ENCODE measurements at regions not wholly inside any gene's neighbourhood (a gene's known extent, or its start where the extent isn't known, plus 50 kb on each side); places are given as distances from the start of the nearest gene placed in this dataset.
A peak's percentile ranks its signal among the peaks of the same experiment; 100 is the strongest.

DNA sequence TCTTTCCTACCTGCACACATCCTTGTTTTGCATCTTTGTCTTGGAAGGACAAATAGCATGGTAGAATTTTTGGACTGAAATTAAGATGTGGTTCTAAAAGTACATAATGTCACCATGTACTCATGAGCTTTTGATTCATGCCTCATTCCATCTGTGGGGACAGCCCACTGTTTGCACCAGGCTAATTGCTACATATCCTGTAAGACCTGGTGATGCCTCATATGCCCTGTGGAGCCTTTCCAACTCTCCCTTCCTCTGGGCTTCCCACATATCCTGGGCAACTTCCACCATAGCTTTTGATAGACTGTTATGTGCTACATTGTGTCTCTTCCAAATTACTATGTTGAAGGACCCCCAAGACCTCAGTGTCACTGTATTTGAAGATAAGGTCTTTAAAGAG, 213.6 kb upstream of the PREP start:
- Histone ChIP-seq H3K9me3 (no peaks in the 10 kb centered on the region), H3K36me3 (replicated peaks) (no peaks in the 10 kb centered on the region), H3K27me3 (ENCODE audit: low read depth) (no peaks in the 10 kb centered on the region), H3K4me1 (no peaks in the 10 kb centered on the region), H3K4me3 (no peak overlapping the region)
- in situ Hi-C loops (cut with MboI; ENCODE audit: low sequenced_read_pairs): no loop called here
- no peak for DNase-seq (ENCODE audit: low spot score in 2 of 2)

DNA sequence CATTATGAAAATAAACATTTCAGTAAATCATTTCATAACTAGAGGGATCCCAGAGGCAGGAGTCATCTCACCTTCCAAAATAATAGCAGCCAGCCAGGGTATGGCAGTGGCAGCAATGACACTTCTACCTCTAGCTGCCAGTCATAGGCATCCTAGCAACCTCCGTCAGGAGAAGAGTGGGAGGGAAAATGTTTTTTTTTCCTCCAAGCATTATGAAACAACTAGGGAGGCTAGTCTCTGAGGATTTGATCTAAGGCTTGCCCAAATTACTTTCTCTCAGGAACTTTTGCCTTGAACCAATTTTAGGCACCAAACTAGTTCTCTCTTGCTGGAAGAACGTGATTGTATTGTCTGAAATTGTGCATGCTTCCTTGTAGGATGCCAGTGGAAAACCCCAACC, 208.7 kb upstream of the PREP start:
- no peak for DNase-seq (ENCODE audit: low spot score in 2 of 2)
- Histone ChIP-seq H3K4me3 (no peak overlapping the region), H3K27me3 (ENCODE audit: low read depth) (no peaks in the 10 kb centered on the region), H3K4me1 (peaks cover 7% of the 10 kb centered on the region), H3K36me3 (replicated peaks) (no peaks in the 10 kb centered on the region), H3K9me3 (no peaks in the 10 kb centered on the region)
- in situ Hi-C loops (cut with MboI; ENCODE audit: low sequenced_read_pairs): no loop called here

DNA sequence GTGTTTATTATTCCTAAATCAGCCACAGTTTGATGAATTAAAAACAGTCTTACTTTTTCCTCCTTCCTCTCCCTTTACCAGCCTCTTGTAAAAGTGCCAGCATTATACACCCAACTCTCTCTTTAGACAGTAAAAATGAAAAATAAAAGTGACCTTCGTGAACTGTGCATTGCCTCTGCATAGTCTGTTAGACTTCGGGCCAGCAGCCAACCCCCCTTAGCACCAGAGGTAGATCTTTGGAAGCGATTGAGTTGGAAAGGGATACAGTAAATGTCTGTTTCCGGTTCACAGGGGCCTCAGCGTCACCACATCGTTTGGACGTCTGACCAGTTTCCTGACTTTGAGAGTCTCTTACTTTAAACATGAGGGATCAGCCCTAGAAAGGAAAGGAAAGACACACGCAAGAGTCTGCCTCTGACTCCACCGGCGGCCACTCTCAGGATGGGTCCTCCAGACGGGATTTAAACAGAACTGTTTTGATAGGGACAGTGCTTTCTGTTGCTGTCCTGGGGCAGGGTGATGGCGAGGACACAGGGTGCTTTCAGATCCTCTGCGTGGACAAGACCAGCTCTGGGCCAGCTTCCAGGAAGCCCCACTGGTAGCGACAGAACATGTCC, 206.6 kb upstream of the PREP start:
- Histone ChIP-seq H3K36me3 (replicated peaks) (no peaks in the 10 kb centered on the region), H3K9me3 (no peaks in the 10 kb centered on the region), H3K27me3 (ENCODE audit: low read depth) (no peaks in the 10 kb centered on the region), H3K4me1 (peaks cover 7% of the 10 kb centered on the region), H3K4me3 (no peak overlapping the region)
- in situ Hi-C loops (cut with MboI; ENCODE audit: low sequenced_read_pairs): no loop called here
- no peak for DNase-seq (ENCODE audit: low spot score in 2 of 2)

DNA sequence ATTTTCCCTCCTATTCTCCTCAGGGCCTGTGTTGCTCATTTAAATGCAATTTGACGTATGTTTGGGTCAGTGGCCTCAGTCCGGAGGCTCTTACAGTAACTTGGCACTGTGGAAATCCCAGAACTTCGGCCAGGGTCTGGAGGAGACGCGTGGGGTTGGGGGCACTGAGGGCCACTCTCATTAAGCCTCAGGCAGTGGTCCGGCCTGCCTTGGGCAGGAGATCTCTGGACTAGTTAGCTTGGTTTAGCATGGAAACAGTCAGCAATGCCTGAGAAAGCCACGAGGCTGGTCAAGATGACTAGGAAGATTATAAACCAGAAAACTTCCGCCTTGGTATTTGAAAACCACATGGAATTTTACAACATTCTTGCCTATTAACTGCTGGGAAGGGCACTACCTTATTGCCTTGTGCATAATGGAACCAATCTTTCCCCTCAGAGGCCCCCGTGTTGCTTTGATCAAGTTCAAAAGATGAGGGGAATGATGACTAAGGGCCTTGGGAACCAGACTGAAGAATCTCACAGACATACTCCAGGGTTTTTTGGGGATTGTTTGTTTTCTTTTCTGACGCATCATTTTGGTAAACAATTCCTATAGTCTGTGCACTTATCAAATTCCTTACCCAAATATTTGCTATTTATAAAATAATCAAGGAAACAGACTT, 206.0 kb upstream of the PREP start:
- DNase-seq (ENCODE audit: low spot score in 2 of 2): no peak
- in situ Hi-C loops (cut with MboI; ENCODE audit: low sequenced_read_pairs): no loop called here
- no peak overlapping the region for H3K4me3 ChIP-seq

DNA sequence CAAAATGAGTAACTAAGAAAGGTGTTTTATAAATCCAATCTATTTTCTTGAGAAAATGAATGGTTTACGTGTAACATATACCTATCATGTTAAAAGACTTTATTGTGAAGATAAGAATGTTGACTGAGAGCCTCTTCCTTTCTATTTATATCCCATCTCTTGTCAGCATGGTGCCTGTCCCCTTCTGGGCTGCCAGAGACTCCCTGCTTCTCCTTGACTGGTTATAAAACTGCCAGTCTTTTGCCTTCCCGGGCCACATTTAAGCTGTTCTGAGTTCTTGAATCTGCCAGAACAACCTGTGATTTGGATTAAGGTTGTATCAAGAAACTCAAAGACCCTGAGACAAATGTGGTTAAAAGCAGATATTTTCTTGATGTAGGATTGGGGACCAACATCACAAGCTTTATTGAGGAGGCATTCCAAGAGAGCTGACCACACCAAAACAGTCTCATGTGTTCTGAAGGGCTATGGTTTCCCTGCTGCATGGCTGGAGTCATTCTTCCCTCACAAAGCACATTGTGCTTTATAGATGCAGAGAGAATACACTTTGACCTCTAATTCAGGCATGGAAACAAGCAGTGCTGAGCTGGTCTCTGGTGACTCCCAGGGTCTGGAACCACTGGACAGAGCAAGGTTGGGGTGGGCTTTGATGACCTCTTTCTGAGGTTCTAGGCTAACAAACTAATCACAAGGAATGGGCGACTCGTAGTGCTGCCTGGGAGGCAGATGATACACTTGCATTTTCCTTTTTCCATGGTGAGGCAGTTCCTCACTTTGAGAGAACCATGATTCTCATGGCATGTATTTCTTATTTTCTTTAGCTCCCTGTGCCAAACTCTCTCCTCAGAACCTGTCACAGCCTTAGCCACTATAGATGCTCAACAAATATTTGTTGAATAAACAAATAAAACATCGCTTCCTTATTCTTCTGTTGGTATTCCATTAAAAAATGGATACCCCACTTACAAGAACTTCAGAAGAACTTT, 205.0 kb upstream of the PREP start:
- H3K4me3 ChIP-seq: no peak overlapping the region
- in situ Hi-C loops (cut with MboI; ENCODE audit: low sequenced_read_pairs): no loop called here
- no peaks in the 10 kb centered on the region for H3K27me3 ChIP-seq (ENCODE audit: low read depth)
- no peaks in the 10 kb centered on the region for H3K9me3 ChIP-seq
- DNase-seq (ENCODE audit: low spot score in 2 of 2): no peak
- H3K36me3 ChIP-seq (replicated peaks): no peaks in the 10 kb centered on the region
- peaks cover 9% of the 10 kb centered on the region for H3K4me1 ChIP-seq

More for the DNA sequence above, 206.0 kb upstream of the PREP start:
- H3K9me3 ChIP-seq: no peaks in the 10 kb centered on the region
- no peaks in the 10 kb centered on the region for H3K36me3 ChIP-seq (replicated peaks)
- H3K4me1 ChIP-seq: peaks cover 7% of the 10 kb centered on the region
- H3K27me3 ChIP-seq (ENCODE audit: low read depth): no peaks in the 10 kb centered on the region

DNA sequence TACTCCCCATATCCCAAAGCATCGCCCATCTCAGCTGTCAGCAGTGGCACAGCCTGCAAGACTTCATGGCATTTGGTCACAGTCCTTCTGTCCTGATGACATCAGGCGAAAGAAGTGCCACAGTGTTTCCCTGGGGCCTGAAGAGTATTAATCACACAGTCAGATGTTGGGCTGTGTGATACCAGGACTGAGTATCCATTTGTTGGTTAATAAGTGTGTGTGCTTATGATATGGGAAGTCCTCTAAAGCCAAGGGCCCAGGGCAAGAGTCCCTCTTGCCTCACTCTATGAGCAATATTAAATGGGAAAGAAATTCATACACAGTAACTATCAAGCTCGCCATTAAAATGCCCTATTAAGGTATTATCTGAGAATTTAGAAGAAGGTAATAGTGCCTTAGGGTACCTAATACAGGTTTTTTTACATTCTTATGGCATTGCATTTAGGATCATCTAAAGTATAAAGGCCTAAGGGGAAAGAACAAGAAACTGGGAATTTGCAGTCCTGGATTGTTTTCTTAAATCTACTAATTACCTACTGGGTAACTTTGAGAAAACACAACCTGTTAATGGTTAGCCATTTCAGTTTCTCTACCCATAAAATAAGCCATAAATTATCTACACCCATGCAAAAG, 204.1 kb upstream of the PREP start:
- H3K4me3 ChIP-seq: no peak overlapping the region
- H3K27me3 ChIP-seq (ENCODE audit: low read depth): no peaks in the 10 kb centered on the region
- H3K4me1 ChIP-seq: peaks cover 9% of the 10 kb centered on the region
- in situ Hi-C loops (cut with MboI; ENCODE audit: low sequenced_read_pairs): no loop called here
- no peak for DNase-seq (ENCODE audit: low spot score in 2 of 2)
- no peaks in the 10 kb centered on the region for H3K36me3 ChIP-seq (replicated peaks)
- no peaks in the 10 kb centered on the region for H3K9me3 ChIP-seq

DNA sequence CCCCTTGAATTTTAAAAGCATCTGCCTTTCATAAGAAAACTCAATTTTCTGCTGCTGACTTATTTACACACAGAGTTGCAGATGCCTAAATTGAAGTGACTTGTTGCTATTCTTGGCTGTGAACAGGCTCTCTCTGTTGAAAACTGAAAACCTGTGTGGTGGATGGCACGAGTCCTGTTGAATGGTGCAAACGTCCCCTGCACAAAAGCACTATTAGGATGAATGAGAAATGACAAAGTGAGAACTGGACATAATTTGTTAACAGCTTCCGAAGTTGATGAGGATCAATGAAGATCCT, 201.7 kb upstream of the PREP start:
- no peaks in the 10 kb centered on the region for H3K36me3 ChIP-seq (replicated peaks)
- no peak for DNase-seq (ENCODE audit: low spot score in 2 of 2)
- no peaks in the 10 kb centered on the region for H3K9me3 ChIP-seq
- in situ Hi-C loops (cut with MboI; ENCODE audit: low sequenced_read_pairs): no loop called here
- no peaks in the 10 kb centered on the region for H3K27me3 ChIP-seq (ENCODE audit: low read depth)
- H3K4me1 ChIP-seq: peaks cover 9% of the 10 kb centered on the region; the same call in 1 of the 2 replicates
- no peak overlapping the region for H3K4me3 ChIP-seq

DNA sequence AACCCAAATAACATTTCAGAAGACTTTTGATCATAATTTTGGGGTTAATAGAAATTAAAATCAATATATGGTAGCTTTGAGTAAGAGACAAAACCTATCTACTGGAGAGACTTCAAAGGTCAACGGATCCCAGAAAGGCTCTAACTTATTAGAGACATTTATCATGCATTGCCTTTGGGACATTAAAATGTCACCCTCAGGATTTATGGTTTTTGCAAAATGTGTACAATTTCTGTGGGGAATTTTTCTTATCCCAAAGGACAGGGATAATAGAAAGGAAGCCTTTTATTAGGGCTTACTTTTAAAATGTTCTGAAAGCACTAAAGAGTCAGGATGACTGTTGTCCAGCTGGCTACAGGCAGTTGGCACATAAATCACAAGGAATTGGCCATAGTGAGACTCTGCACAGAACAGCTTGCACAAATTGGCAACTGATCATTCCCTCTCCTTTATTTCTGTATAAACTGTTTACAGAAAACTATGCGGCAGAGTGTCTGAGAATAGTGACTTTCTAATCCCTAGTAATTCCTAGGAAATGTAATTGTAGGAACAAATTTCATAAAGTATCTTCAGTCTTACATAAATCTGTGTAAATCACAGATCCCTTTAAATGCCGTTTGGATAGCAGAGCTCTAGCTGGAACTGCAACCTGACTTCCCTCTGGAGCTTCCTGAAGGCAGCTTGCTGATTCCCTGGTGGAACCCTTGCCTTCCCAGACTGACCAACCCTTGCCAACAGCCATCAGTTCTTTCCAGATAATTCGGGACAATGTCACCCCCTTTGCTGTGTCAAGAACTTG, 201.1 kb upstream of the PREP start:
- Histone ChIP-seq H3K4me3 (no peak overlapping the region), H3K36me3 (replicated peaks) (no peaks in the 10 kb centered on the region), H3K27me3 (ENCODE audit: low read depth) (no peaks in the 10 kb centered on the region), H3K9me3 (no peaks in the 10 kb centered on the region), H3K4me1 (peaks cover 9% of the 10 kb centered on the region; the same call in 1 of the 2 replicates)
- in situ Hi-C loops (cut with MboI; ENCODE audit: low sequenced_read_pairs): no loop called here
- DNase-seq (ENCODE audit: low spot score in 2 of 2): peak in 1 of 2 experiments; percentile 35

DNA sequence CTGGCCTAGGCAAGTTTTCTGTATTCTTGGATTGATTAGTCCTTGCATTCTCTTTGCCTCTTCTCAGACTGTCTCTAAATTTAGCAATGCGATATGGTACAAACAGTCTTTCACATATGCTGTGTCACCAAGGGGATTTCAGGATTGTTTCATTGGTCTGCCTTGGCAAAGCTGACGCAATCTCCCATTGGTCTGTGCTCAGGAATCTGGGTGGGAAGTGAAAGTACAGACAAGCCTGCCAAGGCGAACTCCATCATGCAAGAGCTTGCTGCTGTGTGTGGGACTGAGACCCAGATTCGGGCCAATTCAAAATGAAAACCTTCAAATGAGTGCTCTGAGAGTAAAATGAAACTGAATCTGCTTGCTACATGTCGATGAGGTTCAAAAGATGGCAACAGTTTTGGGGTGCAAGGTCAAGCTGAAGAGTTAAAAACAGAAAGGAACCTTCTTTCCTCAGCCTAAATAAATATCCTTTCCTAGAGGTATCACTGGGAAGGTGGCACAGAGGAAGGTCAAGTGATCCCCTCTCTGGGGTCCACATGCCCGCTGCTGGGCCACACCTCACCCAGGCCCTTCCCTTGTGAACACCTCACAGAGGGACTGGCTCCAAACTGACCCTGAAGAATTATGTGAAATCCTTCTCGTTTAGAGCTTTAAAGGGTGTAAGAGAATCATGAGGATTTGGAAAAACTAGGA, 198.8 kb upstream of the PREP start:
- Histone ChIP-seq H3K36me3 (replicated peaks) (no peaks in the 10 kb centered on the region), H3K27me3 (ENCODE audit: low read depth) (no peaks in the 10 kb centered on the region), H3K9me3 (no peaks in the 10 kb centered on the region), H3K4me3 (no peak overlapping the region), H3K4me1 (peaks cover 9% of the 10 kb centered on the region; the same call in 1 of the 2 replicates)
- DNase-seq (ENCODE audit: low spot score in 2 of 2): no peak
- in situ Hi-C loops (cut with MboI; ENCODE audit: low sequenced_read_pairs): no loop called here

DNA sequence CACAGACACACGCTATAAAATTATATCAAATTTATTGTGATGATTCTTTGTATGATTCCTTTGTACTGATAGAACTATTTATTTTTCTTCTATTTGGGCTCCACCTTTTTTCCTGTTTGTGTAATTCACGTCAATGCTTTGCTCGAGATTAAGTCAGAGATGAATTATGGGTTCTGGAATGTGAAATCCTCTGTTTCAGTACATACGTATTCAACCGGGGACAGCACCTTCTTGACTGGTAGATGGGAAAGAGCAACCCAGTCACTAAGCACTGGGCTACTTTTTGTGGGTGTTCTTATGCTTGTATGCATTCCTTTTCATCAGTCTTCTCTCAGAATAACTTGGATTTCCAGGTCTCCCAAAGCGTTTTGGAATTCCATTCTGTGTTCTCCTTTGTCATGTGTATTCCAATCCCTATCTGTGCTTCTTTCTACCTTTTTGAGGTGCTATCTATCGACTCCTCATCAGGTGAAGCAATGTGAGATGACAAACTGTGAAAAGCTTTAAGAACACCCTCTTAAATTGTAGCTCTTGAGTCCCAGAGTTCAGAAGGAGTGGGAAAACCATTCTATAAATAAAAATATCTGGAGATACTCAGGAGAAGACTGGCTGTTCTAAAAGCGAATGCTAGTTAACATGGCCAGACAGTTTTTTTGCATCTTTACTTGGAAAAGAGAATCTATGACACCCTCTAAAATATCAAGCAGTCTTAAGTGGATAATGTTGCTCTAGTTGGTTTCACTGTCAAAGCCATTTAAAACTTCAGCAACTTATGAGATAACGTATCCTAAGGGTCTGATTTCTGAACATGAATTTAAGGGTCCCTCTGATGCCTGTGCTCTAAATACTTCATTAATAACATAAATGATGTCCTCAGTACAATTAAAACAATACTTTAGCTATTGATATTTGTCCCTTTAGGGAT, 197.7 kb upstream of the PREP start:
- H3K9me3 ChIP-seq: no peaks in the 10 kb centered on the region
- no peak overlapping the region for H3K4me3 ChIP-seq
- peaks cover 15% of the 10 kb centered on the region for H3K4me1 ChIP-seq
- in situ Hi-C loops (cut with MboI; ENCODE audit: low sequenced_read_pairs): no loop called here
- no peaks in the 10 kb centered on the region; the same call in 1 of the 2 replicates for H3K27me3 ChIP-seq (ENCODE audit: low read depth)
- no peaks in the 10 kb centered on the region for H3K36me3 ChIP-seq (replicated peaks)
- no peak for DNase-seq (ENCODE audit: low spot score in 2 of 2)

DNA sequence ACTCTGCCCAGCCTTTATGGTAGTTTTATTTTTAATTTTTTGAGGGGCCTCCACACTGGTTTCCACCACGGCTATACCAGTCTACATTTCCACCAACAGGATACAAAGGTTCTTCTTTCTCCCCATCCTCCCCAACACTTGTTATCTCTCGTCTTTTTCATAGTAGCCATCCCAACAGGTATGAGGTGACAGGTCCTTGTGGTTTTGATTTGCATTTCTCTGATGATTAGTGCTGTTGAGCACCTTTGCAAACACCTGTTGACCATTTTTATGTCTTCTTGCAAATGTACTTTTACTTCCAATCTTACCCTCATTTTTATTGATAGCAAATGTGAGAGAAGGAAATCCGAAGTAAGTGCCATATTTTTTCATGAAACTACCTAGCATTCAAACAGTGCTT, 195.4 kb upstream of the PREP start:
- H3K4me1 ChIP-seq: peaks cover 16% of the 10 kb centered on the region
- no peak overlapping the region for H3K4me3 ChIP-seq
- in situ Hi-C loops (cut with MboI; ENCODE audit: low sequenced_read_pairs): no loop called here
- no peaks in the 10 kb centered on the region for H3K9me3 ChIP-seq
- H3K27me3 ChIP-seq (ENCODE audit: low read depth): no peaks in the 10 kb centered on the region; the same call in 1 of the 2 replicates
- no peak for DNase-seq (ENCODE audit: low spot score in 2 of 2)
- H3K36me3 ChIP-seq (replicated peaks): no peaks in the 10 kb centered on the region

DNA sequence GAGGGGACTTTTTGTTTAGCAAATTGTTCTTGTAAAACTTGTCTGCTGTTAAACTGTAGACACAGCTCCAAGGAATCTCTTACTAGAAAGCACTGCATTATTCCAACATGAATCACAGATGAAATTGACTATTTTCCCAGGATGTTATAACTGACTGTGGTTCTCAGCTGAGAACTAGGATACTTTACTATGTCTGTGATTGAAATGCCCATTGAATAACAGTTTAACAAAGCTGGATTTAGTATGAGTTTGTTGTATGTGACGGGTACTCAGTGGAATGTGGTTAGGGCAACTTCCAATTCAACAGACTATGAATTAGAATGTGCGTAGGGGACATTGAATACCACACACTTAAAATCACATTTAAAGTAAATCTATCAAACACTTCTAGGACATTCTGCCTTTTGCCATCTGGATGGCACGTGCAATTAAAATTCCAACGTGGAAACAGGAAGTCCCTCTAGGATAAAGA, 193.4 kb upstream of the PREP start:
- in situ Hi-C loops (cut with MboI; ENCODE audit: low sequenced_read_pairs): no loop called here
- Histone ChIP-seq H3K36me3 (replicated peaks) (no peaks in the 10 kb centered on the region), H3K9me3 (no peaks in the 10 kb centered on the region), H3K4me3 (no peak overlapping the region), H3K4me1 (peaks cover 23% of the 10 kb centered on the region), H3K27me3 (ENCODE audit: low read depth) (no peaks in the 10 kb centered on the region; the same call in 1 of the 2 replicates)
- DNase-seq (ENCODE audit: low spot score in 2 of 2): peak; percentile 16 to 60

Measured in HAP-1 (cell line).